HL-60 (cell line): ENCODE measurements at regions not wholly inside any gene's neighbourhood (a gene's known extent, or its start where the extent isn't known, plus 50 kb on each side); places are given as distances from the start of the nearest gene placed in this dataset.

Source experiments
- CTCF ChIP-seq: IDR thresholded peaks from one replicate; pipeline ENCODE4 v1.5.1; 2011; ENCODE audit warnings: low read length, control low read depth, inconsistent platforms; ENCODE audit not compliant: insufficient read depth
- GABPA ChIP-seq: IDR thresholded peaks from 2 replicates; pipeline ENCODE4 v1.6.1; 2012; ENCODE audit warnings: low read depth
- POLR2AphosphoS5 ChIP-seq: IDR thresholded peaks from 2 replicates; pipeline ENCODE4 v1.6.1; 2012; ENCODE audit warnings: low read depth
- REST ChIP-seq: IDR thresholded peaks from 2 replicates; pipeline ENCODE4 v1.6.1; 2012; ENCODE audit warnings: low read depth; ENCODE audit not compliant: insufficient replicate concordance
- SPI1 ChIP-seq: IDR thresholded peaks from 2 replicates; pipeline ENCODE4 v1.6.1; 2012; ENCODE audit warnings: low read depth, mild to moderate bottlenecking, borderline replicate concordance

DNA sequence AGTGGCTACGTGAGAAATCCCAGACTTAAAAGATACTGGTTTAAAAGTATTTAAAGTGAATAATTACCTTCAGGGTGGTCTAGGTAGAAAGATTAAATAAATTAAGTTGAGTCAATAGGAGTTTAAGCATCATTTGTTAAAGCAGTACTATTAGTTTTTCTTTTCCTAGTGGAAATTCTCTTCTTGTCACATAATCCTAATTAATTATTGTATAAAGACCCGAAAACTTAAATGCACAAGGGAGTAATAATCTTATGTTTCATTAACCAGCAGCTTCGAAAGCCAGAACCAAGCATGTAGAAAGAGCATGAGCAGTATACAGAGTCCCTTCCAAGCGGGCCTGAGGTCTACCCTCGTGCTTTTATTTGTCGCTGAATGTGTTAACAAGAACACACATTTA lies 90.2 kb upstream of the SKOR2 start:
- TF ChIP-seq CTCF (no peak), REST (no peak), GABPA (no peak), POLR2AphosphoS5 (no peak), SPI1 (no peak)
